ENCODE measurements at regions not wholly inside any gene's neighbourhood (a gene's known extent, or its start where the extent isn't known, plus 50 kb on each side); places are given as distances from the start of the nearest gene placed in this dataset.

GRCh38 chr1:34478515-34479076 lies 276.3 kb upstream of the GJB5 start:
- DNase-seq (ENCODE audit: low read depth): no peak

- DNase-seq (ENCODE audit: low read depth): no peak
Observed at GRCh38 chr1:34479731-34480130, 275.1 kb upstream of the GJB5 start.

DNA sequence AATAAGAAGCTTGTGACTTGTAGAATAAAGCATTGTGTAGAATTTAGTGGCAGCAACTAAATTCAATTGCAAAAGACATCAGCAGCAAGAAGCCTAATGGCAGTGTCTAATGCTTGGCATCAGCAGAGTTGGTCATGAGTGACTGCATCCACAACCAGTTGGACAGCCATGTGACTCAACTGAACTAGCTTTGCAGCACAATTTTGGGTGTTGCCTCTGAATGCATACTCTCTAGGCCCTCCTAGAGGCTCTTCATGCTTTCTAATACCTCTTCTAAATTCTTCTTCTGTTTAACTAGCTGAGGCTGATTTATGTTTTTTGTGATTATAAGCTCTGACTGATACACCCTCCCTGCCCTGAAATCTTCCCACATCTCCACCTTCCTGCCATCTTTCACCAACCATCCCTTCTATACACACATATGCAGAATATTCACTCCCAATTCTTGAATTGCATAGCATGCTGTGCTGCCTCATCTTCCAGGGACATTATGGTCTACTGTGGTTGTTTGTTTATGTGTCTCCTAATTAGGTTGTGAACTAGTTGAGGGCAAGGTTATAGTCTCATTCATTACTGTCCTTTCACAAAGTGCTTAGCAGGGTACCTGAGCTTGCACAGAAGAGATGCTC lies 266.7 kb upstream of the GJB5 start:
- no peak for DNase-seq (ENCODE audit: low read depth)

GRCh38 chr1:34500451-34500850 lies 254.4 kb upstream of the GJB5 start:
- DNase-seq (ENCODE audit: low read depth): no peak

GRCh38 chr1:34511802-34512201 lies 243.0 kb upstream of the GJB5 start:
- DNase-seq (ENCODE audit: low read depth): no peak

GRCh38 chr1:34518146-34518699 lies 236.6 kb upstream of the GJB5 start:
- no peak for DNase-seq (ENCODE audit: low read depth)

DNA sequence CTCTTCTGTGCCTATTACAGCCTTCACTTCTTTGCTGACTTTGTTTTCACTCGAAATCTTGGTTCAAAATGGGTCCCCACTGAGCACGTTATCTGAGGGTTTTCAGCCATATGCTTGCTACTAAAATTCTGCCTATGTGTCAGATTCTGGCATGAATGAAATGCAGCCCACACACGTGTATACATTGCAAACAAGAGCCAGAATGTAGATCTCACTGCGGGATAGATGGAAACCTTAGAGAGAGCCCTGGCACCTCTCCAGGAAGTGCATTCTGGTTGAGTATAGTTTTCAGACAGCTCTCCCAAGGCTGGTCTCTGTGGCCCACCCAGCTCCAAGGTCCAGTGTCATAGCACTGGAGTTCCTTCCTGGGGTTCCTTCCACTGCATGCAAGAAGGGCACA lies 234.7 kb upstream of the GJB5 start:
- no peak for DNase-seq (ENCODE audit: low read depth)

GRCh38 chr1:34524783-34525182 lies 230.1 kb upstream of the GJB5 start:
- DNase-seq (ENCODE audit: low read depth): no peak

DNA sequence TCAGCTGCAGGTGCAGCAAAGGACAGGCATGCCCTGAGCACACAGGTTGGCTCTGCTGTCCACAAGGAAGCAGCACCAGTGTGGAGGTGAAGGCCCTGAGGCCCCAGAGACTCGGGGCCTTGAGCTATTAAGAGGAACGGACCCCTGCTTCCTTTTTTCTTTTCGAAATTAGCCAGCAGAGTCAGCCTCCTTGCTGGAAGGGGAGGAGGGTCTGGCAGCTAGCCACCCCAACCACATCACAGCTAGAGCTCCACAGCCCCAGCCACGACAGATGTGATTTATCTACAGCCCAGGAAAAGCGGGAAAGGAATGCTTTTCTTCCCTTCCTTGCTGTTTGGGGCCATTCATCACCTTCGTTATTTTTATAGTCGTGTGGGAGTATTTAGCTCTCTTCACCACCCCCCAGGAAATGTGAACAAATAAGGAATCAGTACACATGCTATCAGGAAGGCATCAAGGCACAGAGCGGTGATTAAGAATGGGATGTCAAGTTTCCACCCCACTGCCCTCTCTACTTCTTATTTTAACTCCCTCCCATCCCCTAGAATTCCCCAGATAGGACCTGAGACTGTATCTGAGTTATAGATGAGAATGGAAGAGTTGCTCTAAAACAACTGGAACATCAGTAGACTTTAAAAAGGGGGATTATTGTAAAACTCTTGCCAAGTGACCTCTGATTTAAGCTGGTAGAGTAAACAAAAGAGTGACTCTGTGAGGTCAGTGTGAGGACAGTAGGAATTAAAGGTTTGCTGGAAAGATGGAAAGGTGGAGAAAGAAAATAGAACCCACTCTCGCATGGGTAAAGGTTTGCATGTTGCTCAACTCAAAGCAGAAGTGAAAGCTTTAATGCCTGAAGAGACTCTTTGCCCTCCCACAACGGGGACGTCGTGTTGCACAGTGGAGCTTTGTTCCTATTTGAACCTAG lies 224.7 kb upstream of the GJB5 start:
- no peak for DNase-seq (ENCODE audit: low read depth)

GRCh38 chr1:34532113-34532512 lies 222.7 kb upstream of the GJB5 start:
- no peak for DNase-seq (ENCODE audit: low read depth)

DNA sequence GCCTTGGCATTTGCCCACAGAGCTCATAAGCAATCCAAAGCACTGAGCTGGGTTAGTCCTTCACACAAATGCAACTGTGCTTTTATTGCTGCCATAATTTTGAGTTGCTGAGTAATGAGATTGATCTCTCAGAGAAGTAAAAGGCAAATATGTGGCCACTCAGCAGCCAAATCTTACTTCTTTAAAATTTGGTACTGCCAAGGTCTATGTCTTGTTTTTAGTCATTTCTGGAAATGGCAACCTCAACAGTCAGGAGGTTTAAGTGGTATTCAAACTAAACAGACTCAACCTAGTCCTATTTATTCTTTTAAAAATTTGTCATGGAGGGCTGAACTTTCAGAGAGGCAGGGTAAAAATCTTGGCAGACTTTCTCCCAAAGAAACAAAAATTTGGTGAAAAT lies 216.4 kb upstream of the GJB5 start:
- DNase-seq (ENCODE audit: low read depth): no peak

DNA sequence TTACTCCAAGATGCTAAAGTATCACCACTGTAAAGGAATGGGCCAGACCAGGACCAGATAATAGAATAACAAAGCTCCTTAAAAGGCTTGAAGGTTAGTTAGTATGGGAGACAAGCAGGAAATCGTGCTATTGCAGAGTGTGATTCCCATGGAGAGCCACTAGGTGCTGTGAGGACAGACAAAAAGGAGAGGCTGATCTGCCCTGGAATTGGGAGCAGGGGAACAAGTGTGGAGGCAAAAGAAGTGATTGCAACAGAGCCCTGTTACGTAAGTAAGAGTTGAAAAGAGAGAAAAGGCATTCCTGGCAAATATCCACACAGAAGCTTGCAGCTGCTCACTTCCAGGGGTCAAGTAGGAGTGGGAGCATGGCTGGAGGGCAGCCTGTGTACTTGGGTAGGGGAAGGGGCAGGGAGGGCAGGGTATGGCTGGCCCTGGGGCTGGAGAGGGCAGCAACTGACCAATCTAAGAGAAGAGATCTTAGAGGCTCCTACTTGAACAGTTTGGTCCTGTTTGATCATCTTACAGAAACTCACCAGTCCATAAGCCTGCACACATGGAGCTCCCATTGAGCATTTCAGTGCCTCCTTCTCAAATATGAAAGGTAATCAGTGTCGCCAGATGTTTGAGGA lies 207.7 kb upstream of the GJB5 start:
- DNase-seq (ENCODE audit: low read depth): peak; percentile 1

- no peak for DNase-seq (ENCODE audit: low read depth)
Observed at GRCh38 chr1:34549199-34549598, 205.6 kb upstream of the GJB5 start.

DNA sequence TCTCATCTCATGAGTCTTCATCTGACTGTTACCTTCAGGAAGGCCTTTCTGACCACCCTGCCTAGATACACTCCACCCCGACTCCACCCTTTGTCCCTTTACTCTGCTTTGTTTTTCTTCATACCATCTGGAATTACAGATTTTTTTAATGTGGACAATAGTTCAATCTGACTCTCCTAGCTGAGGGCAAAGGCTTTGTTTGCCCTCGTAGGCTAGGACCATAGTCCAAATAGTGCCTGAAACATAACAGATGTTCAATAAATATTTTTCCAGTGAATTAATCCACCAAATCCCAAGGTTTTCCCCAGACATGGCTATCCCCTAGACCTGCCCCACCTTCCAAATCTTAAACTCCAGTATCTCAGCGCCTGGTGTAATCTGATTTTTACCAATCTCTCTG lies 176.5 kb upstream of the GJB5 start:
- DNase-seq (ENCODE audit: low read depth): no peak

GRCh38 chr1:34582356-34582755 lies 172.5 kb upstream of the GJB5 start:
- no peak for DNase-seq (ENCODE audit: low read depth)

- no peak for DNase-seq (ENCODE audit: low read depth)
Observed at GRCh38 chr1:34587761-34588160, 167.1 kb upstream of the GJB5 start.

DNA sequence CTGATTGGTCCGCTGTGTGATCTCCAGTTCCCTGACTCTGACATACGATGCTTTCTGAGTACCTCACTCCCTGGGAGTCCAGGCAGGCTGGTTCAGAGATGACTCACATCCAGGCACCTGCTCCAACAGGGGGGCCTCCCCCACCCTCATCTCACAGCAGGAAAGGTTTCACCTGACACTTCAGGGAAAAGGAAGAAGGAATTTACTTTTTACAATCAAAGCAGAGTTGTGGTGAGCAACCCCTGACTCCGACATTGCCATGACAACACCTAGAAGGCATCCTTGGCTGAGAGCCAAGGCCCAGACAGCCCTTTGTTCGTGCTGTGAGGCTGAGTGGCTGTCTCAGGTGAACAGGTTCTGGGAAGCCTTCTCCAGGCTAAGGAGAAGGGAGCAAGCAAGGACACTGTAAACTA lies 164.6 kb upstream of the GJB5 start:
- no peak for DNase-seq (ENCODE audit: low read depth)

- no peak for DNase-seq (ENCODE audit: low read depth)
Observed at GRCh38 chr1:34591751-34592629, 162.9 kb upstream of the GJB5 start.

- DNase-seq (ENCODE audit: low read depth): peak; percentile 3
Observed at GRCh38 chr1:34597877-34598514, 156.9 kb upstream of the GJB5 start.

- no peak for DNase-seq (ENCODE audit: low read depth)
Observed at GRCh38 chr1:34602907-34603306, 151.9 kb upstream of the GJB5 start.

- DNase-seq (ENCODE audit: low read depth): no peak
Observed at GRCh38 chr1:34603594-34603993, 151.3 kb upstream of the GJB5 start.

Data from GM04503 (cell line).